GM21381 (cell line): ENCODE measurements at regions not wholly inside any gene's neighbourhood (a gene's known extent, or its start where the extent isn't known, plus 50 kb on each side); places are given as distances from the start of the nearest gene placed in this dataset.
"Not testable (repeated sequence)": the region's sequence is repeated elsewhere in the genome, so short reads cannot be mapped to it uniquely, and the experiment has no call there.

Experiments
- ATAC-seq: cut with Tn5 transposase; IDR thresholded peaks from one replicate; pipeline ENCODE4 v1.9.1; 2021; ENCODE audit warnings: mild to moderate bottlenecking, moderate library complexity; ENCODE audit not compliant: unreplicated experiment

- no peak for ATAC-seq
Measured at GRCh38 chr13:48806522-48806921, 152.8 kb downstream of the CYSLTR2 start.

GRCh38 chr13:48808683-48809082, 155.0 kb downstream of the CYSLTR2 start:
- ATAC-seq, result no peak

- no peak for ATAC-seq
Measured at GRCh38 chr13:48810013-48810412, 156.3 kb downstream of the CYSLTR2 start.

DNA sequence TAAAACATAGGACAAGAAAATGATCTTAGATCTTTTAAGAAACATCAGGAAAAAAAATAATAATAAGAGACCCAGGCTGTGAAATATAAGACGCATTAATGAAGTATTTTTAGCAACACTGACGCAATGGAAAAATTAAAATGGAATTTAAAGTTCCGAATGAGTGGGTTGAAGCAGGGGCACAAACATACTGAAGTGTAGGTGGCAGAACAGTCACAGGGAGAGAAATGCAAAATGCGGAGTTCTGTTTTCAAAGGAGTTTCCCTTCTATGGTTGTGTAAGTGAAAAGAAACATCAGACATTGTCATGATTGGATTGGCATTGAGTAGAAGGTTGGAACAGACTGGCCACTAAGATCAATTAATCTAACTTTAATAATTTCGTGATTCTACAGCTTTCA, 159.8 kb downstream of the CYSLTR2 start:
- ATAC-seq, result no peak

GRCh38 chr13:48816700-48817099, 159.0 kb upstream of the FNDC3A start:
- ATAC-seq, result no peak

DNA sequence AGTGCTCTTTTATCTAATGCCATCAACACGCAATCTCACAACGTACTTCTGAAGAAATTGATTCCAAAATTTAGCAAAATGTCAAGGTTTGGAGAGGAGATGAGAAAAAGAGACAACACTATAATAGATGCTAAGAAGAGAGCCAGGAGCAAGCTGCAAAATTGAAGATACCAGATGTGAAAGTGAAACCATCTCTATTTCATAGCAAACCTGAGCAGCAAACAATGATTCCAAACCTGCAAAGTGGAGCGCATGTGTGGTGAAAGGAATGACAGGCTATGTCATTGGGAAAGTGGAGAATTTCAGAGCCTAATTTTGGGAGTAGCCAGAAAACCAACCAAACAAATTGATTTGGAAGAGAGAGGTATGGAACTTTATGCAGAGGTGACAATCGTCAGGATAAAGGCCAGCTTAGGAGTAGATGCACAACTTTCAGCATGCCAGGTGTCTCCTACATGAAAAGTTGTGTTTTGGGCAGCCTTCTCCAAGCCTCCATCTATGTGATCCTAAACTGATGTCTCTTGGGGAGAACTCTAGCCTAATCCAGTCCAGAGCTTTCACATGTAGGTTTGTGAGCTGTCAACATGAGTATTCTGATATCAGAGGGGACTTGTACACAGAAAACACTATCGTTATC, 158.4 kb upstream of the FNDC3A start:
- ATAC-seq, result no peak

- ATAC-seq, result no peak
Measured at GRCh38 chr13:48818495-48819356, 157.0 kb upstream of the FNDC3A start.

DNA sequence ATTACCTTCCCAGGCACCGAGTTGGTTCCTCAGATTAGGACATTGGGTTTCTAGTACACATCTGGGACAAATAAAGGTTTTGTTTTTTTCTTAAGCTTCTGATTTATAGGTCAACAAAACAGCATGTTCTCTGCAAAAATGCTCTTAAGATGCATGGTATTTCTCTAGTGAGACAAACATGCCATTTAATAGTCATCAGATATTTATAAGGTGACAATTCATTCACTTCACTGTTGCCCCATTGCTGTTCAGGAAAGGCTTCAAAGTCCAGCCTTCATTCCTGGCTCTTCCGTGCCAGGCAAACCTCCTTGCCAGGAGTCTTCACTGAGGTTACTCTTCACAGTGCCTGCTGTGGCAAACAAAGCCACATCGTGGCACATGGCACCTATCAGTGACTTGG, 156.3 kb upstream of the FNDC3A start:
- no peak for ATAC-seq

DNA sequence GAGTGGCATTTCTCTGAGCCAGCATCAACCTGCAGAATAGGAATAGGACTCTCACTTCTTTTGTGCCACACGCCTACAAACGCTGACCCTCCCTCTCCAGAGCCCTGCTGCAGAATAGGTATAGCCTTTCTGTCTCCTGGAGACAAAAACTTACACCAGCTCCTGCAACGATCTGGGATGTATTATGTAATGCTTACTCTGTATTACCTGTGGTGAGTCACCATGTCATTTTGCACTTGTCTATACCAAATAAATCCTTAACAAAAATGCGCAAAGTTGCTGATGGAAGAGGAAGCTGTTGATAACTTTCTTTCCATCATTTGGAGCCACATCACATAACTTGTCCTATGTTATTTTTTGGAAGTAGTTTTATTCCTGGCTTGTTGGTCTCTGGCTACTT, 155.8 kb upstream of the FNDC3A start:
- ATAC-seq, result no peak

GRCh38 chr13:48823526-48823925, 152.2 kb upstream of the FNDC3A start:
- not testable (repeated sequence) for ATAC-seq

GRCh38 chr13:48826039-48826438, 149.7 kb upstream of the FNDC3A start:
- ATAC-seq, result no peak

- ATAC-seq, result not testable (repeated sequence)
Measured at GRCh38 chr13:48826922-48827454, 148.7 kb upstream of the FNDC3A start.

GRCh38 chr13:48827709-48828108, 148.0 kb upstream of the FNDC3A start:
- ATAC-seq, result no peak

GRCh38 chr13:48828962-48829411, 146.7 kb upstream of the FNDC3A start:
- ATAC-seq, result no peak

DNA sequence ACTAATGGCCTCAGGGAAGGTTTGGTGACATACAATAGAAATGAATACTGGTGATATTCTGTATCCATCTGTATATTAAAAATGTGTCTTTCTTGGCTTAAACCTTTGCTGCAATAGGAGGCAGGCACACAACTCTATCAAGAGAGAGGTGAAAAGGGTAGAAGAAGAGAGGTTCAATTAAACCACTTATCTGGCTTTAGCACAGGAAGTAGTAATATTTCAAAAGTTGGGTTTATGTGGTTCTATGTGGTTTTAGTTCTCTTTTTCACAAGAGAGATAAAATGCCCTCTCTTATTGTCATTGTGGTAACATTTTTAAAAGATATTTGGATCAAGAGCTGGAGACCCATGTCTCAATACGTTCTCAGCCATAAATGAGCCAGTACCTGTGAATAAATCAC, 146.2 kb upstream of the FNDC3A start:
- ATAC-seq, result no peak

DNA sequence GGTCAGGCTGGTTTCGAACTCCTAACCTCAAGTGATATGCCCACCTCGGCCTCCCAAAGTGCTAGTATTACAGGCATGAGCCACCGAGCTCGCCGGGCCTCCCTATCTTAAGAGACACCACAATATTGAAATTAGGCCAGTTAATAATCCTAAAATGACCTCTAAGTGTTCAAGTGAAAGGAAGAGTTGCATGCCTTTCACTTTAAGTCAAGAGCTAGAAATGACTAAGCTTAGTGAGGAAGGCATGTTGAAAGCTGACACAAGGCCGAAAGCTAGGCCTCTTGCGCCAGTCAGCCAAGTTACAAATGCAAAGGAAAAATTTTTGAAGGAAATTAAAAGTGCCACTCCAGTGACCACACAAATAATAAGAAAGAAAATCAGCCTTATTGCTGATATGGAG, 144.5 kb upstream of the FNDC3A start:
- peak; percentile 61 for ATAC-seq

DNA sequence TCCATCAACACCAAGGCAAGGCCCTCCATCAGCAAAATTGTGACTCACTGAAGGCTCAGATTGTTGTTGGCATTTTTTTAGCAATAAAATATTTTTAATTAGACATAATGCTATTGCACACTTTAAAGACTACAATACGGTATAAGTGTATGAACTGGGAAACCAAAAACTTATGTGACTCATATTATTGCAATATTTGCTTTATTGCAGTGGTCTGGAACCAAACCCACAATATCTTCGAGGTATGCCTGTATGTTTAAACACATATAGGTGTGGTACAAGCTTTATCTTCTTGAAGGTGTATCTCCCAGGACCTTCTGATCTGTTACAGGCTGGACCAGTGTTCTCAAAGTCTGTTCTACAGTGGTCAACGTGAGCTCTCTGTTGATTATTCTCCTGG, 142.3 kb upstream of the FNDC3A start:
- no peak for ATAC-seq

- ATAC-seq, result not testable (repeated sequence)
Measured at GRCh38 chr13:48835326-48835725, 140.4 kb upstream of the FNDC3A start.

GRCh38 chr13:48838193-48838973, 137.3 kb upstream of the FNDC3A start:
- no peak for ATAC-seq

DNA sequence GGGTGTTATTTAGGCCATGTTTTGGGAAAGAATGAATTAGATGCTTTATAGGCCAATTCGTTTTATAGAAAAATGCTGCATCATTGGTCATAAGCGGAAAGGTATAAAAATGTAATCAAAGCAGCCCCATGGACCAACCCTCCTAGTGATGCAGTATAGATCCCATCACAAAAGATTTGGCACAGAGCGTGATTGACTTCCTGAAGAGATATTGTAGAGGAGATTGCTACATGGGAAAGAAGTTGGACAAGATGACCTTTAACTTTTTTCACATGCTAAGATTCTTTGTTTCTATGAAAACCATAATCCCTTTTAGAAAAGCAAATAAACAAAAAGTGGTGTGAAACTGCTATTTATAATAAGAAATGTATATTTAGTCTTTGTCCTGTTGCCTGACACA, 136.5 kb upstream of the FNDC3A start:
- no peak for ATAC-seq

DNA sequence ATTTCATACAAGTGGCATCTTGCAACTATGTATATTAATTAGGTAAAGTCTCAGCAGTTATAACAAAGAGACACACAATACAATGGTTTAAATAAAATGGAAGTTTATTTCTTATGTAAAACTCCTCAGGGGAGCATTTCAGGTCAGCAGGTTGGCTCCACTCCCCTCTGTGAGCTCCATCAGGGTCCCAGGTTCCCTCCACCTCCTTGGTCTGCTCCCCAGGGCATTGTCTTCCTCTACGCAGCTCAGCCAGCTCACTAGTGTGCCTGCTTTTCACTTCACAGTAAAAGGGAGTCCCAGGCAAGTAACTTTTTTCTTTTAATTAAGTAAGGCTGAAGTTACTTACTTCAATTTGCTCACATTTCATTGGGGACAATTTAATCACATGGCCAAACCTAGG, 135.3 kb upstream of the FNDC3A start:
- ATAC-seq, result no peak
